Vagina (tissue), 2 donors: ENCODE measurements at regions not wholly inside any gene's neighbourhood (a gene's known extent, or its start where the extent isn't known, plus 50 kb on each side); places are given as distances from the start of the nearest gene placed in this dataset.
A peak's percentile ranks its signal among the peaks of the same experiment; 100 is the strongest.

ENCODE experiments used
- DNase-seq, 2 donors: peaks; one replicate each; pipeline ENCODE4 v3.0.0-alpha.2; 2017; ENCODE audit errors: extremely low spot score in 2 of 2
- H3K27ac ChIP-seq: fragments of 200-600 bp; sonication (generic); one replicate; pipeline ENCODE4 v1.5.1; 2019
- H3K27me3 ChIP-seq: fragments of 200-600 bp; sonication (generic); one replicate; pipeline ENCODE4 v1.5.1; 2019
- H3K36me3 ChIP-seq, 2 donors: fragments of 200-600 bp; sonication (generic); one replicate each; pipeline ENCODE4 v1.5.1; 2017 to 2019
- H3K4me1 ChIP-seq: fragments of 200-600 bp; sonication (generic); one replicate; pipeline ENCODE4 v1.5.1; 2019
- H3K4me3 ChIP-seq, 2 donors: fragments of 200-600 bp; sonication (generic); 1 replicate in 1 of 2; 2 replicates in 1 of 2; pipeline ENCODE4 v1.5.1; 2016 to 2019
- H3K9me3 ChIP-seq: fragments of 200-600 bp; sonication (generic); one replicate; pipeline ENCODE4 v1.5.1; 2019
- CTCF ChIP-seq, 3 experiments: fragments of 450-650 bp in 2 of 3; fragments of 200-600 bp in 1 of 3; sonication (generic) in 1 of 3; IDR thresholded peaks; one replicate each; pipeline ENCODE4 v1.5.1; 2017 to 2019; ENCODE audit warnings: antibody characterized with exemption in 3 of 3, mild to moderate bottlenecking in 2 of 3, moderate library complexity in 2 of 3
- POLR2A ChIP-seq, 2 donors: fragments of 450-650 bp; IDR thresholded peaks; one replicate each; pipeline ENCODE4 v1.6.1; 2017; ENCODE audit warnings: antibody characterized with exemption in 2 of 2, mild to moderate bottlenecking in 2 of 2, moderate library complexity in 2 of 2
- POLR2AphosphoS5 ChIP-seq, 2 donors: sonication (generic); formaldehyde crosslinking; IDR thresholded peaks; one replicate each; pipeline ENCODE4 v1.9.0; 2017; ENCODE audit warnings: antibody characterized with exemption in 2 of 2, mild to moderate bottlenecking in 2 of 2, low read depth in 1 of 2; ENCODE audit not compliant: insufficient read depth in 1 of 2
- intact Hi-C: fragments of 100-400 bp; cut with DNase I; formaldehyde crosslinking; loops from one replicate; pipeline ENCODE4 v1.15.1; 2023

DNA sequence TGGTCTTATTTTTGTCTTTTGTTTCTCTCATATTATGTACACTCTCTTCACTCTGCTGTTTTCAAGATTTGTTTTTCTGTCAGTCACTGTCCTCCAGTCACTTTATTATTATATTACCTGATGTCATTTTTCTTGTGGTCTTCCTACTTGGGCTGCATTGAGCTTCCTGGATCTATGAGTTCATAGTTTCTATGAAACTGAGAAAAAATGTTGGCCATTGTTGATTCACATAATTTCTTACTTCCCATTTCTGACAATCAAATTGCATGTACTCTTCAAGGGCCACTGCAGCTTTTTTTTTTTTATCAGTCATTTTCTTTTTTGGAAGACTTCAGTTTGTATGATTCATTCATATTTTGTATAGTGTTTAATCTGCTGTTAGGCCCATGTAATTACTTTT is 1180.6 kb upstream of the GBE1 start:
- TF ChIP-seq CTCF (IDR thresholded peaks at IDR 0.05), result no peak
- H3K36me3 ChIP-seq, result no peaks in the 10 kb centered on the region
- intact Hi-C loops, result no loop called here
- peaks cover 5% of the 10 kb centered on the region for H3K9me3 ChIP-seq
- no peak overlapping the region for H3K4me3 ChIP-seq
- H3K27ac ChIP-seq, result no peak overlapping the region
- no peaks in the 10 kb centered on the region for H3K4me1 ChIP-seq
- no peak for DNase-seq
- no peaks in the 10 kb centered on the region for H3K27me3 ChIP-seq

GRCh38 chr3:82940124-82940523 is 1178.7 kb upstream of the GBE1 start:
- H3K9me3 ChIP-seq, result peaks cover 5% of the 10 kb centered on the region
- TF ChIP-seq CTCF (IDR thresholded peaks at IDR 0.05), result no peak
- TF ChIP-seq POLR2A (IDR thresholded peaks at IDR 0.05), result no peak
- TF ChIP-seq POLR2AphosphoS5 (IDR thresholded peaks at IDR 0.05; ENCODE audit: insufficient read depth in 1 of 2, low read depth in 1 of 2), result no peak
- H3K4me3 ChIP-seq, result no peak overlapping the region
- no peaks in the 10 kb centered on the region for H3K4me1 ChIP-seq
- intact Hi-C loops, result no loop called here
- peak in 1 of 2 donors; percentile 75 for DNase-seq
- no peaks in the 10 kb centered on the region for H3K27me3 ChIP-seq
- H3K36me3 ChIP-seq, result no peaks in the 10 kb centered on the region
- no peak overlapping the region for H3K27ac ChIP-seq

GRCh38 chr3:82939491-82940097 is 1178.1 kb upstream of the GBE1 start:
- Histone ChIP-seq H3K27me3 (no peaks in the 10 kb centered on the region), H3K27ac (no peak overlapping the region), H3K4me3 (no peak overlapping the region), H3K4me1 (no peaks in the 10 kb centered on the region), H3K9me3 (peaks cover 5% of the 10 kb centered on the region), H3K36me3 (no peaks in the 10 kb centered on the region)
- intact Hi-C loops, result loop anchor here (10.0 kb wide), 1 partner anchor 905 kb away; no protein-coding TSS in a partner anchor
- no peak for DNase-seq
- TF ChIP-seq POLR2A (IDR thresholded peaks at IDR 0.05) (no peak), CTCF (IDR thresholded peaks at IDR 0.05) (no peak), POLR2AphosphoS5 (IDR thresholded peaks at IDR 0.05; ENCODE audit: insufficient read depth in 1 of 2, low read depth in 1 of 2) (no peak)

DNA sequence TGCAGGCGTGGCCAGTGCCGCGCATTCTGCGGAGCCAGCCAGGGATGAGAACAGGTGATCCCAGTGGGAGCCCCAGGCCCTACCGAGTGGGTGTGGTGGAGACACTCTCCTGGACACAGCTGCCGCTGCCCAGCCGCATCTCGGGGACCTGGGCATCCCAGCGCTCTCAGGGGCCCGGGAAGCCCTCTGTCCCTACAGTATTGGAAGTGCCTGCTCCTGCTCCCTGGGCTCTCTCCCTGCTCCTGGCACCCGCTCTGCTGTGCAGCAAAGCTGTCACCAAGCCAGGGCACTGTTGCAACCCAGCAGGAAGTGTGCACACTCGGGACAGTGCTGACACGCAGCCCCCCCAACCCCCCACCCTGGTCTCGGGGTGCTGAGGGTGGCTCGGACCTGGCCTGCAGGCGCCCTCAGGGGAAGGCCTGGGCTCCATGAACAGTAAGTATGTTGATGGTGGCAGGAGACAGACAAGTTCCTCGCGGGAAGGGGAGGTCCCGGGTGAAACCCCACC is 1177.4 kb upstream of the GBE1 start:
- Histone ChIP-seq H3K27me3 (no peaks in the 10 kb centered on the region), H3K27ac (no peak overlapping the region), H3K36me3 (no peaks in the 10 kb centered on the region), H3K4me3 (no peak overlapping the region), H3K9me3 (no peaks in the 10 kb centered on the region), H3K4me1 (no peaks in the 10 kb centered on the region)
- DNase-seq, result no peak
- intact Hi-C loops, result loop anchor here (10.0 kb wide), 1 partner anchor 906 kb away; no protein-coding TSS in a partner anchor
- TF ChIP-seq POLR2A (IDR thresholded peaks at IDR 0.05) (no peak), POLR2AphosphoS5 (IDR thresholded peaks at IDR 0.05; ENCODE audit: insufficient read depth in 1 of 2, low read depth in 1 of 2) (no peak), CTCF (IDR thresholded peaks at IDR 0.05) (no peak)
